ENCODE measurements at regions not wholly inside any gene's neighbourhood (a gene's known extent, or its start where the extent isn't known, plus 50 kb on each side); places are given as distances from the start of the nearest gene placed in this dataset.

DNA sequence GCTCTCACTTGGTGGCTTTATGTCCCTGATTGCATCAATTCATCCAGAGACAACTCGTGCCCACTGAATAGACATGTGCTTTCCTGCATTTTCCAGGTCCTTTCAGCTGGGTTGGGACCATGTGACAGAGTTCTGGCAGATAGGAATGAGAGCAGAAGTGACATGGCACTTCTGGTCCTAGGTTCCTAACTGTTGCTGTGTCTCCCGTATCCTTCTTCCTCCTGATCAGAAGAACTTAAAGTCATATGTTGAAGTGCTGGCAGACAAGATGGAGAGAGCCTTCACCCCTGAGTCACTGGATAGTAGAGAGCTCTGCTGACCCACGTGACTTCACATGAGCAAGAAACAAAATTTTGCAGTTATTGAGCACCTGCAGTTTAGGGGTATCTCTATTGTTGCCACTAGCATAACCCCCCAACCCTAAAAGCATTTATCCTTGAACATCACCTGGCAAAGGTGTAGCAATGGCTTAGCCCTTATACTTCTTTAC is 80.0 kb downstream of the NREP start:
- DNase-seq: no peak

DNA sequence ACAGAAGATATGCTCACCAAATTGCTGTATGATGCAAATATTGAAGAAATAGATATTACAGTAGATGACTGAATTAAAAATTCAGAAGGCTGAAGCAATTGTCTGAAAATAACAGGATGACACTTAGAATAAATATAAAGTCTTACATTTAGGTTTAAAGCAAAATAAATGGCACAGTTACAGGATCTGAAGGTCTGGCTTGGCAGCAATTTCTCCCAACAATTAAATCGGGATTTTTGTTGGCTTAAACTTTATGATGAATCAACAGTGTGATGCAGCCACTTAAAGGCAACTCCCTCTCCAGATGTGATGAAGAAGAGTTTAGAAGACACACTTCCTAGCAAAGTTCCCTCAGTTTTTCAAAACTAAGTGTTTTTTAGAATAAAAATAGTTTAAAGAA is 80.5 kb downstream of the NREP start:
- DNase-seq: no peak

DNA sequence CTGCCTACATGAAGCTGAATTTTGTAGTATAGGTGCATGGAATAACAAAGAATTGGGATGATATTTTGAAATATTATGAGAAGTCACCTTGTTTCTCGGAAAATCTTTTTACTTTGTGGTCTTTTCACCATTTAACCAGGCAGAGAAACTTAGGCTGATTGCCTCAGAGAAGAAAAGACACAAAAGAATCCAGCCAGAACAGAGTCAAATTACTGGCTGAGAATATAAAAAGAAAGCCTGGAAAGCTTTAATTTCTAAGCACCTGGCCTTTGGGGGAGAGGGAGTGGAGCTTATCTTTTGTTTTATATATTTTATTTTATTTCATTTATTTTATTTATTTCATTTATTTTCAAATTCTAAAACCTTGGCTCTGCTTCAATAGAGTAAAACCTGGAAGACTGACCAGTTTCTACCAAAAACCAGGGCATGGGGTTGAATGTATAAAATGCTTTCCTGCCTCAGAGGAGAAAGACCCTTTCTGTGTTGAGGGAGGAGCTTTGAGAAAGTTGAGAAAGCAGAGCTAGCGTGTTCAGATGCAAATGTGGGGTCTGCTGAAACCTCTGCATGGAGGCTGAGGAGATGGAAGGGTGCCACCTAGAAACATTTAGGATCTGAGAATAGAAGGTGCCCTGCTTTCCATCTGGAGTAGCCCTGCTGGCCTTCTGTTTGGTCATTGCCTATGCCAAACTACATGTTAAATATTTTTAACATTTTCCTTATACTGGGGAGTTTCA is 81.6 kb downstream of the NREP start:
- DNase-seq: no peak

DNA sequence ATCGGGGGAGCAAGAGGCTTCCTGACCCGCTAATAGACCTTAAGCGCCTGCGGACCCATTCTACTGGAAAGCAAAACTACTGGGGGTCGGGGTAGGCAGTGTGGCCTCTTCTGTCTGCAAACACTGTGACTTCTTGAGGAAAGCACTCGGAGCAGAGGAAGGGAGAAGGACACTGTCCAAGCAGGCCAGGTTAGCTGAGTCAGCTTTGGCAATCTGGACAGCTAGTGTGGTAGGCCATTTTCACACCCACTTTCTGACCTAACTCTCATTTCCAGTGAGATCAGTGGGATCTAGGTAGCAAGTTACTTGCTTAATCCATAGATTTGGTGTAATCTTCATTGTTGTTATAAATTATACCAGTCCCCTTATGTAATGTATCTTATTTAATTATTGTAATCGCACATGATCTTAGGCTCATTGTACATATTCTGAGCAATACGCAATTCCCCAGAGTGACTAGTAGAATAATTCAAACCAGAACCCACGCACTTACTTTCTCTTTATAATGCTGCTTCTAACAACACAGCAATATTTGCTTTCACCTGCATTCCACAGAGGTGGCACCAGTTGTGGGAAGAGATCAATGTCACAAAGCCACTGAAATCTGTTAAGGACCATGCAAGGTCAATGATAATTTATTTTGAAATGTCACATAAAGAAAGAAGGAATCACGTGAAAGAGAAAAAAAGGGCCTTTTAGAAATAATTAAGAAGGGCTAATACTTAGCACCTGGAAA is 82.9 kb downstream of the NREP start:
- no peak for DNase-seq

DNA sequence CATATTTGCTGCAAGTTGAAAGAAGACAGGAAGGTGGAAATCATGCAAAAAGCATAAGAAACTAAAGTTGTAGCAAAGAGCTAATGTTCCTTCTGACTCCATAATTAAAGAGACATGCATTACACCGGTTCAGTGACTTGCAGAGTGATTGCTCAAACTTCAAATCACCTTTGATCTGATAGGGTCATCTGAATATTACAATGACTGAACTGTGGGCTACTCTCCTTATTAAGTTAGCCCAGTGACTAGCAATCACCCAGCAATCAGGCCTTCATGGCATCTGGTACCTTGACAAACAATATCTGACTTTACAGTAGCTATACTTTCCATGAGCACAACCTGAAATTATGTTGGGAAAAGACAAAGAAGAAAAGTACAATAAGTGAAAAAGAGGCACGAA is 84.9 kb downstream of the NREP start:
- DNase-seq: no peak

DNA sequence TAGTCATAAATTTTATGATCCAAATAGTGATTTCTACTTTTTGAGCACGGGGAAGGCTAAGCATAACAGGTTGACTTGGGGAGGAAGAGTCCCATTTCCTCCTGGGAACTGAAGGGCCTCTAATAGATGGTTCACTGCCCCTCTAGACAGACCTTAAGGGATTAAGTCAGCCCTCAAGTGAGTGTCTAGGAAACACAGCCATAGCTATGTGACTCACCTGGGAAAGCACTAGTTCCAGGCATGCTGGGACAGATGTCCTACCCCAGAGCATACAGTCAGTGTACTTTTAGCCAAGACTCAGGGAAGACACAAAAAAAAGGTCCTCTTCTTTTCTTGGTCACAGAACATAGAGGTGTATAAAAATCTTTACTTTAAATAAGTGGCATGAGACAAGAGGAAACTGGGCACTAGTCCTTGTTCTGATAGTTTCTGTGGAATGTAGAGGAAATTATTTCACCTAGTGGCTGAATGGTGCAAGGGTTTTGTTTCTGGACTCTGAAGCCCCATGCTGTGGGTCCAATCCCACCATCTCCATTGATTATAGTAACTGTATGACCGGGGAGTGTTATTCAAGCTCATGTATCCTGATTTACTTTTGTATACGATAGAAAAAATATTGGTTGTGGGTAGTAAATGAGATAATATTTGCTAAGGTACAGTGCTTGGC is 86.0 kb downstream of the NREP start:
- DNase-seq: no peak

DNA sequence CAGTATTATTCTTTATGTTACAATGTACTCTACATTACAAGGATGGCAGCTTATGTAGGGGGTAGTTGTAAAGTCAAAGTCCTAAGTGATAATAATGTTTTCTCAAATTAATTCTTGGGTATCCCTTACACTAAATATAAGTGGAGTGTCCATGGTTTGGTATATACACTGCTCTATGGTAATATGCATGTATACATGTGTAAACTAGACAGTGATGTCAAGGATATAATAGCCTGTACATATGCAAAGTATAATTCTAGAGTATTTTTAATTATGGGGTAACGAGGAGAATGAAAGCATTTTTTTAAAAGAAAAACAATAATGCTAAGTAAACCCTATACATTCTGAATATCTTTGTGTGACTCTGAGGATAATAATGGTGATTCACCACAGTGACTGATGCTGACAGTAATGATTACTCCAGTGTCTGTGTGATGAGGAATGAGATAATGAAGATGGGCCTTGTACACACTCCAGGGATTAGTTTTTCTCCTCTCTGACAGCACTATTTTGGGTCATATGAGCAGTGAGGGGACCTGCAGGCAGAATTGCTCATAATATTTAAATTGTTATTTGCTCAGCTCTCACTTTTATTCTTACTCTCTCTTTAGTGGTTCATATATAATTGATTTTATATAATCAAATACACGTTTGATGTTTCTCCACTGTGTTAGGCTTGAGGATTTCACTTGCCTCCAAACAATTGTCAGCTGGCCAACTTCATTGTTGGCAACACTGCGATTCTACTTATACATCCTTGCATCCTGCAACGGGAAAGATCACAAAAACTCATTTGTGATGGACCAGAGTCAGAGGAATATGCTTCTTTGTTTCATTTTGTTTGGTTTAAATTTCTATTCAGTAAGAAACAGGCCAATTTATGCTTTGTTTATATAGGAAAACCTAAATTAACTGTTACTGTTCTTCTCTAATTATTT is 88.2 kb downstream of the NREP start:
- DNase-seq: no peak

DNA sequence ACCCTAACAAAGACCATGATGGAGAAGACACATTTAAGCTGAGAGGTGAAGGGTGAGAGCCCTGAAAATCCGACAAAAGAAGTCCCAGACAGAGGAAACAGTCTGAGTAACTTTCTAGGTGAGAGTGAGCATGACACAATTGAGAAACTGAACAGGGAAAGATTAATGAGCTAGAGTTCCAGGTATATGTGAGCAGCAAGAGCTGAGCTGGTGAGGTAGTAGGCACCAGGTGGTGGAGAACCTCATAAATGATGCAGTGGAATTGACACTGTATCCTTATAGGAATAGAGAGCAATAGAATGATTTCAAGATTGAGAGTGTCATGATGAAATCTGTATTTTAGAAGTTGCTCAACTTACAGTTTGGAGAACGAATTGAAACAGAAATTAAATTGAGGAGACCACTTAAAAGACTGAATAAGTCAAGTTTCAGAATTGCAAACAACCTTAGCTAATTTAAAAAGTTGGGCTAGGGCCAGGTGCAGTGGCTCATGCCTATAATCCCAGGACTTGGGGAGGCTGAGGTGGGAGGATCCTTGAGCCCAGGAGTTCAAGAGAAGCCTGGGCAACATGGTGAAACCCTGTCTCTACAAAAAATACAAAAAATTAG is 89.8 kb downstream of the NREP start:
- DNase-seq: no peak

DNA sequence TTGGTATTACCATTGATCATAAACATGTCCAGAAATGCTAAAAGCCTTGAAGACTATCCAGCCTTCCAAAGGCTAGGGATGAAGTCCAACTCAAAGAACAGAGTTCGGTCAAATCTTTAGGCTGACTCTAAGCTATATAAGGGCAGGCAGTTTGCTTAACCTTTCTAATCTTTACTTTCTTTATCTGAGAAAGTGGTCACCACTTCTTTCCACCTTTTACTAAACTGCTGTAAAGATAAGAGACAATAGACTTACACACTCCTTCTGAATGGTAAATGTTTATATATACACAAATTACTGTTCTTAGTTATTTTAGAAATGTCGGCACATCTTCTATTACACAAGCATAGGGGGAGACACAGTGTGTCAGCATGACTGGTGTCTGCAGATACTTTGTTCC is 100.4 kb downstream of the NREP start:
- no peak for DNase-seq

DNA sequence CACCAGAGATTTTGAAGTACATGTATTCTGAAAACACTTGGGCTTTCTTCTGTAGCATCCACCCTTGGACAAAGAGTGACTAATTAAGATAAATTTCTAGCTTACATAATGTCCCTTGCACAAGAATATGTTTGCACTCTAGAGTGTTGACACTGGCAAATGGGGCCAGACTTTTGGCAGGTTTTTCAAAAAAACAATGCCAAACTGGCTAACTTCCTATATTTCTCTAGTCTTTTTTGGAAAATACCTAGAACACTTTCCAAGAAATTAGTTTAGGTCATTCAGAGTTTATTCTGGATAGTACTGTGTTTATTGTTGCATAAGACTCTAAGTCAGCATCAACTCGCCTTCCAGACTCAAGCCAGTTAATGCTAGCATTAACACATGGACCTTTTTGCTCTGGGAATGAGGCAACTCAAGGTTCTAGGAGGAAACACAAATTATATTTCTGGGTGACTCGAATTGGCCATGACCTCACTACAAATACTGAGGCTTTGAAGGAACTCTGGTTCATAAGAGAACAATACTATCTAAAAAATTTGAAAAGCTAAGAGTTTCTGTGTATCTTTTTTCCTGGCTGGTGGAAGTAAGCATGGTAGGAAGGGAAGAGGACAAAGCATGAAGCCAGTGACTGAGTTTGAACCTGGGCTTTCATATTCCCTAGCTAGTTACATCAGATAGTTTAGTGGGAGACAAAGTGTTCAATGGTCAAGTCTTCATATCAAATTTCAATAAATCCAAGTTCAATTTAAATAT is 101.6 kb downstream of the NREP start:
- no peak for DNase-seq

DNA sequence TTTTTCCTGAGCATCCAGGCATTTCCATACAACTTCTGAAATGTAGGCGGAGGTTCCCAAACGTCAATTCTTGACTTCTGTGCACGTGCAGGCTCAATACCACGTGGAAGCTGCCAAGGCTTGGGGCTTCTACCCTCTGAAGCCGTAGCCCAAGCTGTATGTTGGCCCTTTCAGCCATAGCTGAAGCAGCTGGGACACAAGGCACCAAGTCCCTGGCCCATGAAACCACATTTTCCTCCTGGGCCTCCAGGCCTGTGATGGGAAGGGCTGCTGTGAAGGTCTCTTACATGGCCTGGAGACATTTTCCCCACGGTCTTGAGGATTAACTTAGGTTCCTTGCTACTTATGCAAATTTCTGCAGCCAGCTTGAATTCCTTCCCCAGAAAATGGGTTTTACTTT is 103.6 kb downstream of the NREP start:
- DNase-seq: no peak

DNA sequence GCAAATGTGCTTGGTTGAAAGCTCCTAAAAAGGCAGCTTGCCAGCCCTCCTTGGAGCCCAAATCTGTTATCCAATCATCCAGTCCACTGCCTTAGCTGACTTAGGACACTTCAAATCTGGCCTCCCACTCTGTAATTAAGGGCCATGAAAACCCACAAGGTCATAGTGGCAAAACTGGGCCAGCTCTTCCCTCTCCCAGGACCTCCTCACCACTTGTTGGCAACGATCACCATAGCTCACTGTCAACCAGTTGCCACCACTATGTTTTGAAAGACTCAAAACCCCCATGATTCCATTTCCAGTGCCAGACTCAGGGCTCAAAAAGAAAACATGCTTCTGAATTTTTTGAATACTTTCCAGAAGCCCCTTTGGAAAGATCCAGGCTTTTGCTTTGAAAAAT is 107.5 kb downstream of the NREP start:
- DNase-seq: no peak

DNA sequence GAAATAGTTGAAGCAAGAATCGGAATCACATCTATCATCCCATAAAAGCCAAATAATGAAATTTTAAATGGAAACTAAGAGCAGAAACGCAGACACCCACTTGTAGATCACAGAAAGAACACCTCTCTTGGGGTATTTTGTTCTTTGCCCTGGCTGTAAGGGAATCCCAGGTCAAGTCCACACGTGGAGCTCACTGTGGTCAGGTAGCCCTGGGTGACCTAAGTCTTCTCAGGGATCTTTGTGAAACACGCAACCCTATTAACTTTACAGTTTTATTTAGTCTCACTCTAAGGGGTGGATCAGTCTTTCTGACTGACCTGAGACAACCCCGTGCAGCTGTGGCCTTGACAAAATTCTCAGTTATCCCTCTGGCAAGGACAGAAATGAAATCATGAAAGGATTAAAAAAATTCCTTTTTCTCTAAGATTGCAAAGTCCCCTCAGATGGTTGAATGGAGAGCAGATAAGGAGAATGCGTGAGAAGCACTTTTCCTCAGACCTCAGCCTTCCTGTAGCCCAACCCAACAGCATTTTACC is 111.6 kb downstream of the NREP start:
- DNase-seq: no peak

DNA sequence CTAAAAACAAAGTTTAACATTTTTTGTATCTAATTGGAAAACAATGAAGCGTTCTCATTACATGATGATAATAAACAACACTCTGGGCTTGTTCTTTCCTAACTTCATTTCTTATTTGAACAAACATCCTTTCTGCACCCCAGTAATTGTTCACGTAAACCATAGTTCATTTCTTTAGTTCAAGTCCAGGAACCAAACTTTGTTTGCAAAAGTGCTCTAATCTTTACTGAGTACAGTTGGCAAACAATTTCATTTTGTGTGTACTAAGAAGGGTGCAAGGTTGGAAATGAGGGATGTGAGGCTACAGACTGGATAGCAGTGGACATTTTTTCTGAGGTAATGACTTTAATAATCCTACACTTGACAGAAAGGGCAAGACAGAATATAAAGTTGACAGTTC is 113.5 kb downstream of the NREP start:
- no peak for DNase-seq

DNA sequence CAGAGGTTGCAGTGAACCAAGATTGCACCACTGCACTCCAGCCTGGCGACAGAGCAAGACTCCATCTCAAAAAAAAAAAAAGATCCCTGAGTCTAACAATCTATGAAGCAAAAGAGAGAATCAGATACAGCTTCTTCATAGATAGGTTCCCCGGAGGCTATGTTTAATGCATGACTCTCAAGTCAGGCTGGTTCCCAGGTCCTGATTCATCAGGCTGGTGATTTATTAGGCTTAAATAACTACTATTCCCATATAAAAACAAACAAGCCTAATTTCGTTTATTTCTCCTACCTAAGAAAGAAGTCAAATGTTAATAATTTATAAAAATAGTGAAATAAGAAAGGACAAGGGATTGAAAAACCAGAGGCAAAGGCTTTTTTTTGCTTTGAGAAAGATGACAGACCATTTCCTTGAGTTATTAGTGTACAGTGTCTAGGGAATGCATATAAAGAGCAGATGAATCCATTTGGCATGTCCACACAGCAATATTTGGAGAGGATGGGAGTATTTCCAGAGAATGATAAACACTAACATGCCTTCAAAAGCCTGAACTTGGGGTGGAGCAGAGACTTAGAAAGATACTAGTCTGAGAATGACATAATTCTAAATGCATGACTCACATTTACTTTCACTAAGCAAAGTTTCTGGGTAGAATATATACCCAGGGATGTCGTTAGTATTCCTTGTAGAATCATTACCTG is 115.3 kb downstream of the NREP start:
- DNase-seq: no peak

DNA sequence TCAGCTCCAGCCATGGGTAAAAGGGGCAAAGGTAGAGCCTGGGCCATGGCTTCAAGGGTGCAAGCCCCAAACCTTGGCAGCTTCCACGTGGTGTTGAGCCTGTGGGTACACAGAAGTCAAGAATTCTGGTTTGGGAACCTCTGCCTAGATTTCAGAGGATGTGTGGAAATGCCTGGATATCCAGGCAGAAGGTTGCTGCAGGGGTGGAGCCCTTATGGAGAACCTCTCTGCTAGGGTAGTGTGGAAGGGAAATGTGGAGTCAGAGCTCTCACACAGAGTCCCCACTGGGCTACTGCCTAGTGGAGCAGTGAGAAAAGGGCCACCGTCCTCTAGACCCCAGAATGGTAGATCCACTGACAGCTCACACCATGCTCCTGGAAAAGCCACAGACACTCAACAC is 117.1 kb downstream of the NREP start:
- DNase-seq: no peak

DNA sequence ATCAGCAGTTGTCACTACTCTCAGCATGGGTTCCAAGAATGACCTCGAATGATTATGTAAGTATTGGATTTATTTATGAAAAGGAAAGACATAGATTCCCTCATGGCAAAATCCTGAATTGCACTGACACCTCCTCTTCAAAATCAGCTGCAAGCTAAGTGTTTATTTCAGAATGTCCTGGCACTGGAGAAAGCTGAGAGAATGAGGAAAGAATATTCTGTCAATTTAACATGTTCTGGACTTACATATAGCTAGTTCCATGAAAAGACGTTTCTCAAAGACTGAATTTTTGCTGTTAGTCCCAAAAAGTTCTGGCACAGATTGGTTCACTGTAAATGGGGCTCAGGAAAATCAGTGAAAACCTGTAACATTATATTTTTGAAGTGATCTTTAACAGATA is 120.3 kb downstream of the NREP start:
- DNase-seq: no peak

DNA sequence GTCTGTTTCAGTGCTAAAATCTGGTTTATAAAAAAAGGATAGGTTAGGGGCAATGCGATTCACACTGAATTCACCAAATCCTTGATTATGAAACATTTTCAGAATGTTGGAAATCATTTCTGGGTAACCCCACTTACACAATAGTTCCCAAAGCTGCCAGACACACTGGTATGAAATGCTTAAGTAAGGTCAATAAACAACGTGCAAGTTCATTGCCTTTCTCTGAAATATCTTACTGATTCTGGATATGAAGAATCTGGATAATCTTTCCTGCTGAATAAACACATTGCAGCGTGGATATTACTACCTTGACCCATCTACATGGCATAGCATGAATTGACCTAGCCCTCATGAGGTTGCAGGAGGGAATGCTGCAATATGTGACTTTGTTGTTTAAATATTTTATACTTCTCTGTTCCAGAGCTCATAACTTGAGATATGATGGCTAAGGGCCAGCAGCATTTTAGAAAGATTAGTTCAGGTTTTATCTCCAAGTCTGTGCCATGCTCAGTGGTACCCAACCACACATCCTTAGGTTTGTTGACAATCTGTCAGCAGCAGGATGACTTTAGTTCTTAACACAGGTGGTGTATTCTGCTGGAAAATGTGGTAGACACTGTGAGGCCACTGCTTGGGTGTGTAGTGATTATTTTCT is 121.0 kb downstream of the NREP start:
- no peak for DNase-seq

DNA sequence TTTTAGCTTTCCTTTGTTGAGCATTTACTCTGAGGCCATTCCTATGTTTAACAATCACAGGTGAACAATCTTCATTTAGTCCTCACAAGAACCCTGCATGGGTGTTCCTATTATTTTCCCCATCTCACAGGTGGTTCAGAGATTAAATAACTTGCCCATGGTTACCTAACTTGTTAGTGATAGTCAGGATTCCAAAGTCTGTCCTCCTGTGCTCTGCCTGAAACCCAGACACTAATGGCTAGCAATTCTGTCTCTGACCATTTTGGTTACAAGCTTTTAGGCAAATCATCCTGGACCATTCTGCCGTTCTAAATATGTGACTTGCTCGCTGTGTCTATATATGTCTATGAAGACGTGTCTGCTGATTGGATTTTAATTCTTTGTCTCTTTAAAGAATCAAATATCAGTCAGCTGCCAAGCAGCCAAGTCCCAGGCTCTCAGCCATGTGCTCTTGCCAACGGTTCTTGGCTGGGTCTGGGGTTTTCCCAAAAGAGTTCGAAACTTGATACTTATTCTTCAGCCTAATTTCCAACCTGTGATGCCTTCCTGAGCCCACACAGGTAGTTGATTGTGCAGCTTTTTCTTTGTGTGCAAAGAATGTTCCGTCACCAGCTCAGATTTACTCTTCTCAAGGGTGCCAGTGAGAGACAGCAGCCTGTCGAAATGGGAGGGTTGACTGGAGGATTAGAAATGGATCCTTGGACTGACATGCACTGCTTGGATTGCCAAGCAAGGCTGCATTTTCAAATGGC is 121.7 kb downstream of the NREP start:
- DNase-seq: peak in 1 of 2 experiments; percentile 4
